ENCODE measurements at regions not wholly inside any gene's neighbourhood (a gene's known extent, or its start where the extent isn't known, plus 50 kb on each side); places are given as distances from the start of the nearest gene placed in this dataset.

DNA sequence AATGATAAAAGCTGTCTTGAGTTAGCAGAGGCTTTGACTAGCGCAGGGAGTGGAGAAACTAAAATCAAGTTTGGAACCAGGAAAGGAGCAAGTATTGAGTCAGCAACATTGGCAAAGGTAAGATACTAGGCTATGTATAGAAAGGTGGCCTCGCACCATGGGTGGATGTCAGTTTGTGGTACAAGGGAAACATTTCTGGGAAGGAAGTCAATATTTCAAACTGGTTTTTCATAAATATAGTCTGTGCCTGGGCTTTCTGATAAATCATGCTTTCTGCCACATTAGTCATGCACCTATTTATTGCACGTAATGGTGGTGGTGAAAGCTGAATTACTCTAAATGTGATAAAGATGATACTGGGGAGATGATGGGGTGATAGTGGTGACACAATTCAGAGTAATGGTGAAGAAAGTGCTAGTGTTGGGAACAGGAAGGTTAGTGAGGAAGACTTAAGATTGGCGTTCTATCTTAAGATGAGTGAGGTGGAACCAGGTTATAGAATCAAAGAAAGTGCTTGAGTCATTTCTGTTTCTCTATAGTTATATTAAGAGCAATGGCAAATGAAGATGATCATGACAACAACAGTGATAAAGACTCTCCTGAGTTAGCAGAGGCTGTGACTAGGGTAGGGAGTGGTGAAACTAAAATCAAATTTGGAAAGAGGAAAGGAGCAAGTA lies 729.0 kb downstream of the FAM181B start:
- TF ChIP-seq RAD21 (IDR thresholded peaks at IDR 0.05; ENCODE audit: low read depth): no peak
- no peak for TF ChIP-seq TEAD4 (IDR thresholded peaks at IDR 0.05)

Data from Ishikawa (cell line).